C1 segment of cervical spinal cord (tissue), 14 donors: ENCODE measurements at regions not wholly inside any gene's neighbourhood (a gene's known extent, or its start where the extent isn't known, plus 50 kb on each side); places are given as distances from the start of the nearest gene placed in this dataset.

Experiments used
- DNase-seq, 14 donors: peaks; one replicate each; lab custom pipeline; 2025; lab: John Stamatoyannopoulos, UW

- no peak for DNase-seq
Measured at GRCh38 chr2:180219491-180219890, 212.4 kb upstream of the CWC22 start.

DNA sequence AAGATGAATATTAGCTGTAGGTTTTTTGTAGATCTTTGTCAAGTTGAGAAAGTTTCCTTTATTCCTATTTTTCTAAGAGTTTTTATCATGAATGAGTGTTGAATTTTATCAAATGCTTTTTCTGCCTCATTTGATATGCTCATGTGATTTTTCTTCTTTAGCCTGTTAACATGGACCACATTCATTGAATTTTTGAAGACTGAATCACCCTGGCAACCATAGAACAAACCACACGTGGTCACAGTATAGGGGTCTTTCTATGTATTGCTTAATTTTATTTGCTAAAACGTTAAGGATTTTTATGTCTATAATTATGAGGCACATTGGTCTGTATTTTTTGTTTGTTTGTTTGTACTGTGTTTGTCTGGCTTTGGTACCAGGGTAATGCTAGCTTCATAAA is 201.7 kb upstream of the CWC22 start:
- DNase-seq, result no peak

DNA sequence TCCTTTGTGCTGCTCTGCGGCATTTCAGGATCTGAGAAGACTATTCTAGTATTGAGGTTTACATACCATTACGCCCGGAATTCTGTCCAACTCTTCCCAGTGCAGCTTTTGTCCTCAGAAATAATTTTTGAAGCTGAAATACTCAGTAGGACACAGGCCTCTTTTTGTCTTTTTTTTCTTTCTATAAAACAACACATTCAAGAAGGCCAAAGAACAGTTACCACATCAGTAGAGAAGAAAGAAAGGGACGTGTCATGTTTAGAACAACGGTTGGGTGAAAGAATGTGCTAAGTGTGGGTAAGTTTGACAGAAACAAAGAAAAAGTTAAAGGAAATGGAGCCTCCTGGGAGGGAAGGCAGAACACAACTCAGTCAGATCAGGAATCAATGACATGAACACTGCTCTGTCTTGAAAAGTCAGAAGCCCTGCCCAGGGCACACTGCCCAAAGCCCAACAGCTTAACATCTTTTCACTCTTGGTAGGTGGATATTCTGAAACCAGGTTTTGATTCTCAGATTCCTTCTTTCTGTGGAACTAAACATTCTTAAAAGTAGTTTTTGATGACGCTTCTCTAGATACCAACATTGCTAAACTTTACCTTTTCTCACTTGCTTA is 198.6 kb upstream of the CWC22 start:
- no peak for DNase-seq

GRCh38 chr2:180203972-180204371 is 196.9 kb upstream of the CWC22 start:
- no peak for DNase-seq

DNA sequence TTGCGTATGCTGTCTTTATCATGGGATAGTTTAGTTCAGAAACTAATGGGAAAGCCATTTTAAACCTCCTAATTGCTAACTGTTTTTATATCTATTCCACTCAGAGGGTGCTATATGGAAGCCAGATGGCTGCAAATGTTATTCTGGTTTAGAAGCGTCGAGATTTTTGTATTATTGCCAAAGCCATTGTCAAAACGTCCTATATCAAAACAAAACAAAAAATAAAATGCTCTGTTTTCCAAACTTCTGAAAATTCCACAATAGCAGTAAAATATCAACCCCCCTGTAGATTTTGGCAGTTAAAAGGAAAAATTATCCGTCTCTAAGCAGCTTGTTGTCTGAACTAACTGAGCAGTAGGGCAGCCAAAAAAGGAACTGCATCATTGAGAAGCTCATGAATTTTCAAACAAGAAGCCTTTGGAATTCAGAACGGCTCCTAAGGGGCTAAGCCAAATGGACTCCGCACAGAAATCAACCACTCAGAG is 195.4 kb upstream of the CWC22 start:
- DNase-seq, result peak in 1 of 14 donors; percentile 39

DNA sequence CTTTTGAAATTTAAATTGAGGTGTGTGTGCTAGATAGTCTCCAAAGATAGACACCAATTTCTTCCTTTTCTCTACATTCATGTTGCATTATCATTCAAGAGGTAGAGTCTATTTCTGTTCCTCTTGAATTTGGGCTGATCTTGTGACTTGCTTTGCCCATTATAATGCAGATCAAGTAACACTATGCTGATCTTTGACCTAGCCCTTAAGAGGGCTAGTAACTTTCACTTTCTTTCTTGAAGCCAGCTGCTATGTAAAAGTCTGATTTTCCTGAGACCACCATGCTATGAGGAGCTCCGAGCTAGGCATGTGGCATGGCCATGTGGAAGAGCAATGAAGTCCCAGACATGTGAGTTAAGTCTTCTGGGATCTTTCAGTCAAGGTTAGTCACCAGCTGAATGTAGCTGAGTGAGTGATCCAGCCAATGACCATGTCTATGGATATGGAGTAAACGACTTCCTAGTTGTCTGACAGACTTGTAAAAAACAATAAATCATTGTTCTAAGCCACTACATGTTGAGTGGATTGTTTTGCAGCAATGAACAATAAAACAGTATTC is 189.4 kb upstream of the CWC22 start:
- DNase-seq, result no peak

GRCh38 chr2:180195847-180196246 is 188.8 kb upstream of the CWC22 start:
- no peak for DNase-seq

DNA sequence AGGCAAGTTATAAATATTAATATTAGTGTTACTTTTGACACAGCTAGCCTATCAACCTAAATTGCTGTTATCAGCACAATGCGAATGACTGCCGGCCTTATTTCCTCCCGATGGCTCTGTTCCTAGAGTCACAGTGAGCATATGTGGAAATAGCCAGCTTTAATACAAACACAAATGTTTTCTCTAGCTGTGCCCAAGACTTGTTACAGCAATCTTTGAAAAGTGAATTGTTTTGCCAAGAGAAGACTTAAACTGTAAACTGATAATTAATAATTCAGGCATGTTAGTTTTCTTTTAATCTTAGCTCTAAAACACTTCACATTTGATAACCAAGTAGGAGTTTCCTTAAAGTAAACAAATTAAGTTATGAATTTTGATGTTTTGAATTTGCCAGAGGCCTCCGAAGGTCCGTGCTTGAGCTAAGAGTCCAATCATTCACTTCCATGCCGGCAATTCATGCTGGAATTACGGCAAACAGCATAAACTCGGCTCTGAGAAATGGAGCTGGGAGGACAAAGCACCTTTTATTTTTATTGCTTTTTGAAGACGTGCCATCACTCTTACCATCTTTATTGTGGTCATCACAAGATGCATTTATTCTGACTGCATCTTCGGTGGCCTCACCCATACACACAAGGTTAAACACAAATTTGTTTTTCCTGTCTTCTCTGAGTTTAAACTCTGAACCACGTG is 184.5 kb upstream of the CWC22 start:
- DNase-seq, result no peak

- no peak for DNase-seq
Measured at GRCh38 chr2:180190851-180191250, 183.8 kb upstream of the CWC22 start.

- no peak for DNase-seq
Measured at GRCh38 chr2:180187611-180188010, 180.5 kb upstream of the CWC22 start.

DNA sequence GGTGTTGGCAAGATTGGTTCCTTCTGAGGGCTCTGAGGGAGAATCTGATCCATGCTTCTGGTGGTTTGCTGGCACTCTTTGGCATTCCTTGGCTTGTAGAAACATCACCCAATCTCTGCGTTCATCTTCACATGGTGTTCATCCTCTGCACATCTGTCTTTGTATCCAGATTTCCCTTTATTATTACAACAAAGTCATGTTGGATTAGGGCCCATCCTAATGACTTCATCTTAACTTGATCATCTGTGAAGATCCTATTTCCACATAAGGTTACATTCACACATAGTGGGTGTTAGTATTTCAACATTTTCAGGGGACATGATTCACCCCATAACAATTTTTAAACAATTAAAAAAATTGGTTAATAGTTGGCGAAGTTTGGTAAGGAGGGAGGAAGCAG is 177.4 kb upstream of the CWC22 start:
- no peak for DNase-seq

DNA sequence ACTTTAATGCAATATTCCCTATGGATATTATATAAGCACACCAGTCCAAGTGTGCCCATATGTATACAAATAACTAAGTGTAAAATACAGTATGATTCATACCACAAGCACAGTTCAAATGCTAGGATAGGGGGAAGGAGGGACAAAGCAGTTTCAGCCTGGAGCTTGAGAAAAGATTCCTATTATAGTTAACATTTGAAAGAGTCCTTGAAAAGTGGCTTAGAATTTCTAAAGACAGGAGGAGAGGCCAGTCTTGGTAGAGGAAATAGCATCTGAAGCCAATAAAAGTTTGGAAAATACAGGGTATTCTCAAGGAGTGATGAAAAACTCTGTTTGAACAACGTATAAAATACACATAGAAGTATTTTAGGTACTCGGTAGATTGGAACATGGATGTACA is 173.4 kb upstream of the CWC22 start:
- no peak for DNase-seq

- DNase-seq, result no peak
Measured at GRCh38 chr2:180177534-180177933, 170.4 kb upstream of the CWC22 start.

GRCh38 chr2:180175736-180176135 is 168.6 kb upstream of the CWC22 start:
- DNase-seq, result no peak

GRCh38 chr2:180174580-180174979 is 167.5 kb upstream of the CWC22 start:
- DNase-seq, result no peak

DNA sequence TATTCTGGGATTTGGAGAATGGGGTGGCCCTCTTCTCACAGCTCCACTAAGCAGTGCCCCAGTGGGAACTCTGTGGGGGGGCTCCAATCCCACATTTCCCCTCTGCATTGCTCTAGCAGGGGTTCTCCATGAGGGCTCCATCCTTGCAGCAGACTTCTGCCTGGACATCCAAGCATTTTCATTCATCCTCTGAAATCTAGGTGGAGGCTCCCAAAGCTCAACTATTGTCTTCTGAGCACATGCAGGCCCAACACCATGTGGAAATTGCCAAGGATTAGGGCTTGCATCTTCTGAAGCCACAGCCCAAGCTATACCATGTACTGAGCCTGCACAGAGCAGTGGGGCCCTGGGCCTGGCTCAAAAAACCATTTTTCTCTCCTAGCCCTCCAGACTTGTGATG is 162.4 kb upstream of the CWC22 start:
- DNase-seq, result no peak

GRCh38 chr2:180161415-180161814 is 154.3 kb upstream of the CWC22 start:
- no peak for DNase-seq

DNA sequence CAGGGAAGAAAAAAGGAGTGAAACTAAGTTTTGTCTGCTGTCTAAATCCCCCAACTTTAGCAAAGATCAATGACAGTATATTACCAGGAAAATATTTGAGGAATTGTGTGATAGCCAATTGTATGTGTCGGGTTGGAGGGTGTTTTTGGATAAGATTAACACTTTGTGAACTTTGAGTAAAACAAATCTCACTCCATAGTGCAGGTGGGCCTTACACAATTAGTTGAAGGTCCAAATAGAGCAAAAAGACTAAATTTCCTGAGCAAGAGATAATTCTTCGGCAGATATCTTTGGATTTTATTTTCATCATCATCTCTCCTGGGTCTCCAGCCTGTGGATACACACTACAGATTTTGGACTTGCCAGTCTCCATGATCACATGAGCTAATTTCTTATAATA is 152.8 kb upstream of the CWC22 start:
- no peak for DNase-seq

DNA sequence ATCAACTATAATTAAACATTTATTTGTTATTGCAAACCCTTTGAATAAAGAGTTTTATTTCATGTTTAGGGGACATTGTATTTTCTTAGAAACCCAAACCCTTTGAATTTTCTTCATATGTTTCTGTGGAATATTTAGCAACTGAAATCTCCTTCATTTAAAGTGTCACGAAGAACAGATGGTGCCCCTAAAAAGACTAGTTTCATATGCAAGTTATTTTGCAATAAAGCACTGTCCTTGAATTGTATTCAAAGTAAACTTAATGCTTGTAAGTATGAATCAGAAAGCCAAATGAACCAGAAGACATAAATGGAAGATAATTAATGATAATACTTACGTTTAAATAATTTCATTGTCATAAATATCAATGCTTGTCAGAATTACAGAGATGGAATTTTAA is 151.9 kb upstream of the CWC22 start:
- DNase-seq, result no peak

- no peak for DNase-seq
Measured at GRCh38 chr2:180156651-180157050, 149.6 kb upstream of the CWC22 start.

GRCh38 chr2:180150606-180151005 is 143.5 kb upstream of the CWC22 start:
- no peak for DNase-seq

DNA sequence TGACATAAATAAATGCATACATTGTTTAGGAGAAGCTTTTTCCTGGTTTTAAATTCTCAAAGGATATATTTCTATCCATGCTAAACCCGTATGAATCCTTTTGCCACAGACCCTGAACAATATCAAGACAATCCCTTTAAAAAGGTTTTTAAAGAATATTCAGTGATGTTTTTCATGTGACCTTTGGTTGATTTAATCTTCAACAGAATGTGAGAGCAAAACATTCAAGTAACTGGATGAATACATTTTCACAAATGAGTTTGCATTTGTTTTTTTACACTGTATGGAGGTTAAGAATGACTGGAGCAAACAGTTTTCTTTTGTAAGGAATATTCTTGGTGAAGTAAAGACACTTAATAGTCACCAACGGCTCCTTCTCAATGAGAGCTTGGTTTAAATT is 139.4 kb upstream of the CWC22 start:
- DNase-seq, result no peak

GRCh38 chr2:180146114-180146513 is 139.0 kb upstream of the CWC22 start:
- no peak for DNase-seq
